ENCODE measurements at regions not wholly inside any gene's neighbourhood (a gene's known extent, or its start where the extent isn't known, plus 50 kb on each side); places are given as distances from the start of the nearest gene placed in this dataset.

DNA sequence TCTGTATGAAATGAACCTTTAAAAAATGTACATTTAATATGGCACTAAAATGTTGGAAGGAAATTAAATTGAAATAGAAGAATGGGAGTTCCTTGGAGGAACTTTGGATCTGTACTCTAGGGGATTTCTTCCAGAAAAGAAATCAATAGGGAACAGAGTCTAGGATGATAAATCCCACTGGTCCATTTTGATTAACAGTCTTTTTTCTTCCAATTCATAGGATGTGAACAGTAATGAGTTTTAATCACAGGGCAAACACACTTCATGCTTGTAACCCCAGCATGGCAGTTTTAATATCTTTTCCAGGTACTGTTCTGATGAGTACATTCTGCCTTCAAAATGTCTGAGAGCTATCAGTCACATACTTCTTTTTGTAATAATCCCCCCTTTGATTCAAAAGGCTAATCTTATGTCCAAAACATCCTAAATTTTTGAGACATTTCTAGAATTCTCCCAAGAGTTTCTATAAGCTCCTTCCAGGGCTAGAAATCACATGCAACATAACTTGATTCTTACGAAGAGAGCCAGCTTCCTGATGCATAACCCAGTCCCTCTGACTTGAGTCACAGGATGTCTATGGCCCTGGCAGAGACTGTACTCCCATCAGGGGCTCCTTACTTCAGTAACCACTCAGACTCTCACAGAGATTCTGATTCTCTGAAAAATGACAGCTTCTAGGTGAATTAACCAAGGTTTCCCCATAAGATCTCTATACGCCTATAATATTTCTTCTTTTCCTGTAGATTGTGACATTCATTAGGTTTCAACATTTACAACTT, 112.9 kb downstream of the SLC36A4 start:
- Histone ChIP-seq H3K4me1 (ENCODE audit: control insufficient read depth in 5 of 5, insufficient read depth in 5 of 5, low read length in 5 of 5) (no peaks in the 10 kb centered on the region), H3K36me3 (ENCODE audit: control insufficient read depth in 4 of 4, insufficient read depth in 4 of 4, low read length in 4 of 4) (no peaks in the 10 kb centered on the region), H3K4me3 (no peak overlapping the region), H3K27ac (ENCODE audit: low read depth in 1 of 2, low read length in 1 of 2) (no peak overlapping the region), H3K9me3 (ENCODE audit: control insufficient read depth in 4 of 4, insufficient read depth in 3 of 4, low read length in 3 of 4) (no peaks in the 10 kb centered on the region), H3K9ac (ENCODE audit: insufficient read depth in 1 of 2, low read length in 2 of 2) (no peak overlapping the region), H3K27me3 (ENCODE audit: control insufficient read depth in 3 of 3, insufficient read depth in 3 of 3, low read length in 2 of 3) (no peaks in the 10 kb centered on the region)
- TF ChIP-seq CTCF (IDR thresholded peaks at IDR 0.05; ENCODE audit: control extremely low read depth, extremely low read depth) = no peak
- ATAC-seq (ENCODE audit: insufficient read depth, low FRiP score) (peak; percentile 56), DNase-seq (no peak)
- WGBS, 2 donors = 56 to 72% methylated on average over 2 of the region's 2 CpGs

GRCh38 chr11:93089474-93090102, 108.2 kb downstream of the SLC36A4 start:
- H3K27ac ChIP-seq (ENCODE audit: low read depth in 1 of 2, low read length in 1 of 2) = no peak overlapping the region
- no peaks in the 10 kb centered on the region for H3K27me3 ChIP-seq (ENCODE audit: control insufficient read depth in 3 of 3, insufficient read depth in 3 of 3, low read length in 2 of 3)
- no peak overlapping the region for H3K4me3 ChIP-seq
- no peaks in the 10 kb centered on the region for H3K4me1 ChIP-seq (ENCODE audit: control insufficient read depth in 5 of 5, insufficient read depth in 5 of 5, low read length in 5 of 5)
- TF ChIP-seq CTCF (IDR thresholded peaks at IDR 0.05; ENCODE audit: control extremely low read depth, extremely low read depth) = no peak
- no peak overlapping the region for H3K9ac ChIP-seq (ENCODE audit: insufficient read depth in 1 of 2, low read length in 2 of 2)
- ATAC-seq (ENCODE audit: insufficient read depth, low FRiP score) (peak; percentile 61), DNase-seq (peak in 2 of 3 donors; percentile 30 to 54)
- 61 to 66% methylated on average over 5 of the region's 5 CpGs for WGBS, 2 donors
- no peaks in the 10 kb centered on the region for H3K36me3 ChIP-seq (ENCODE audit: control insufficient read depth in 4 of 4, insufficient read depth in 4 of 4, low read length in 4 of 4)
- no peaks in the 10 kb centered on the region for H3K9me3 ChIP-seq (ENCODE audit: control insufficient read depth in 4 of 4, insufficient read depth in 3 of 4, low read length in 3 of 4)

Data from lung (tissue), 11 donors.